ENCODE measurements at regions not wholly inside any gene's neighbourhood (a gene's known extent, or its start where the extent isn't known, plus 50 kb on each side); places are given as distances from the start of the nearest gene placed in this dataset.

- no peak for FAIRE-seq
Measured at GRCh38 chr3:30123224-30123623, 483.2 kb upstream of the TGFBR2 start.

GRCh38 chr3:30123755-30124154 lies 482.6 kb upstream of the TGFBR2 start:
- no peak for FAIRE-seq

DNA sequence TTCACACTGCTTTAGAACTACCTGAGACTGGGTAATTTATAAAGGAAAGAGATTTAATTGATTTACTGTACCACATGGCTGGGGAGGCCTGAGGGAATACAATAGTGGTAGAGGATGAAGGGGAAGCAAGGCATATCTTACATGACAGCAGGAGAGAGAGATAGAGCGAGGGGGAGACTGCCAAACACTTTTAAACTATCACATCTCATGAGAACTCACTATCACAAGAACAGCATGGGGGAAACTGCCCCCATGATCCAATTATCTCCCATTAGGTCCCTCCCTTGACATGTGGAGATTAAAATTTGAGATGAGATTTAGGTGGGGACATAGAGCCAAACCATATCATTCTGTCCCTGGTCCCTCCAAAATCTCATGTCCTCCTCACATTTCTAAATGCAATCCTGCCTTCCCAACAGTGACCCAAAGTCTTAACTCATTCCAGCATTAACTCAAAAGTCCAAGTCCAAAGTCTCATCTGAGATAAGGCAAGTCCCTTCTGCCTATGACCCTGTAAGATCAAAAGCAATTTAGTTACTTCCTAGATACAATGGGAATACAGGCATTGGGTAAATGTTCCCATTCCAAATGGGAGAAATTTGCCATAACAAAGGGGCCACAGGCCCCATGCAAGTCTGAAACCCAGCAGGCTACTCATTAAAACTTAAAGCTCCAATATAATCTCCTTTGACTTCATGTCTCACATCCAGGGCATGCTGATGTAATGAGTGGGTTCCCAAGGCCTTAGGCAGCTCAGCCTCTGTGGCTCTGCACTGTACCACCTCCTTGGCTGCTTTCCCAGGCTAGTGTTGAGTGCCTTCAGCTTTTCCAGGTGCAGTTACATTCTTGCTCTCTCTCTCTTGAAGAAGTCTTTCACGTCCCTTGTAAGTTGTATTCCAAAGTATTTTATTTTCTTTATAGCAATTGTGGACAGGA lies 481.7 kb upstream of the TGFBR2 start:
- no peak for FAIRE-seq

- FAIRE-seq = no peak
Measured at GRCh38 chr3:30129765-30130164, 476.6 kb upstream of the TGFBR2 start.

- no peak for FAIRE-seq
Measured at GRCh38 chr3:30130391-30130790, 476.0 kb upstream of the TGFBR2 start.

DNA sequence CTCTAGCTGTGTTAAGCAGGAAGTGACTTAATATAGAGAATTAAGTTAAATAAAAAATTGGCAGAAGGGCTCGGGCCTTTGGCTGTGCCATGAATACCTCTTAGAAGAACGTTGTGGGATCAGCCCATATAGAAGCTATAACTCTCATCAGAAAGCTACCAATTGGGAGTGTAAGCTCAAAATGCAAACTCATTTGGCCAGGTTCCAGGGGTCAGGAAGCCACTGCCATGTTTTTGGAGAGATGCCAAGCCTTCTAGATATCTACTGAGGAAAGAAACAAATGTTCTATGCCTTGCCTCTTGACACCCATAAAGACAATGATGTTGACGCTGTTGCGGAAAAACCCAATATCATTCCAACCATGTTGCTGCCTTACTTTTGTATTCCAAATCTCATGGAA lies 475.2 kb upstream of the TGFBR2 start:
- no peak for FAIRE-seq

GRCh38 chr3:30135190-30135589 lies 471.2 kb upstream of the TGFBR2 start:
- no peak for FAIRE-seq

DNA sequence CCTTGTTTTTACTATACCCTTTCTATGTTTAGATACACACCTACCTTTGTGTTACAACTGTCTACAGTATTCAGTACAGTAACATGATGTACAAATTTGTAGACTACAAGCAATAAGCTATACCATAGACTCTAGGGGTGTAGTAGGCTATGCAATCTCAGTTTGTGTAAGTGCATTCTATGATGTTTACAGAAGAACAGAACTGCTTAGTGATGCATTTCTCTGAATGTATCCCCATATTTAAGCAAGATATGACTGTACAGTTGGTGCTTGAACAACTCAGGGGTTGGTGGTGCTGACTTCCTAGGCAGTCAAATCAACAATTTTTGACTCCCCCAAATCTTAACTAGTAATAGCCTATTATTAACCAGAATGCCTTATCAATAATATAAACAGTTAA lies 467.1 kb upstream of the TGFBR2 start:
- FAIRE-seq = no peak

GRCh38 chr3:30140356-30141075 lies 465.9 kb upstream of the TGFBR2 start:
- FAIRE-seq = no peak

DNA sequence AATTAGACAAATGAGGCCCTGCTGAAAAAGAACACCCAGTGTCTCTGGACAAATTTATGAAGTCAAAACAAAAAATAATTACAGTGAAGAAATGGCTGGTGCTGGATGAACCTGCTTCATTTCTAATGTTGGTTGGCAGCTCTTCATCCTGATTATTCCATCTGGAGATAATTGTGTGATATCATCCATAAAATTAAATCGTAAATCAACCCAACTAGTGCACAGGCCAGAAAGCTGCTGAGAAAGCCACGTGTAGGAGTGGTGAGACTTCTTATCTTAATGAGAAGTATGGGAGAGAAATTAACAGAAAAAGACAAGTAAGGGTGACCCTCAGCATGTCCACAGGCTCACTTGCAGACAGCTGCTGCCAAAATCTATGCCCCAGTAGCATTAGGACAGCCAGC lies 465.2 kb upstream of the TGFBR2 start:
- no peak for FAIRE-seq

DNA sequence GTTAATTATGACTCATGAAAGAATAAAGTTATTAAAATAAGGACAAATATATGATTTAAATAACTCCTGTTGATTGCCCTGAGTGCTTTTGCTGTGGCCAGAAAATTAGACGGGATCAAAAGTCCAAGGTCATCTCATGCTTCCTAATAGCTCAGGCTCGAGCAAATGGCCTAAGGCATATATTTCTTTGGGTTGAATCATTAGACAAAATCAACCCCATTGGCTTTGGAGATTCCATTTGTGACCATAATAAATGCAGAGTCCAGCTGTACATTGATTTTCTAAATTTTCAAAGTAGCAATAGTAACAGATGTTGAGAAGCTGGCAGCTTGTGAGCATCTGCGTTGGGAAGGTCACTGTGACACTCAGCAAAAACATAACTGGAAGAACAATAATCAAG lies 464.5 kb upstream of the TGFBR2 start:
- FAIRE-seq = no peak

GRCh38 chr3:30142946-30143345 lies 463.5 kb upstream of the TGFBR2 start:
- no peak for FAIRE-seq

GRCh38 chr3:30145281-30145680 lies 461.1 kb upstream of the TGFBR2 start:
- FAIRE-seq = no peak

GRCh38 chr3:30146978-30147377 lies 459.4 kb upstream of the TGFBR2 start:
- no peak for FAIRE-seq

GRCh38 chr3:30154853-30155252 lies 451.5 kb upstream of the TGFBR2 start:
- no peak for FAIRE-seq

DNA sequence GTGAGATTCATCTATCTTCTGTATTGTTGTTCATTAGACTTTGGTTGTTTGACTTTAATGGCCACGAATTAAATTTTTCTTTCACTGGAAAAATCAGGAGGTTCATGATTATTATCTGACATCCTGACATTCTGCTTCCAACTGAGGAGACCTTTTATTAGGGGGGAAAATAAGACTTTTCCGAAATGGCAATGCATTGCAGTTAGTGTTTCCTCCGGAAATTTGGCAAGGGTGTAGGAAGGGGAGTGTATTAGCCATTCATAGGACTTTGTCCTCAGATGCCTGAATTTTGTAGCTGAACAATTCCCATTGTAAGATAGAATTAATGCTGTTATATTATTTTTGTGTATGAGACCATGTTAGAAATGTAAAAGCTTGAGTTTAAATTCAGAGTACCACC lies 450.6 kb upstream of the TGFBR2 start:
- no peak for FAIRE-seq

DNA sequence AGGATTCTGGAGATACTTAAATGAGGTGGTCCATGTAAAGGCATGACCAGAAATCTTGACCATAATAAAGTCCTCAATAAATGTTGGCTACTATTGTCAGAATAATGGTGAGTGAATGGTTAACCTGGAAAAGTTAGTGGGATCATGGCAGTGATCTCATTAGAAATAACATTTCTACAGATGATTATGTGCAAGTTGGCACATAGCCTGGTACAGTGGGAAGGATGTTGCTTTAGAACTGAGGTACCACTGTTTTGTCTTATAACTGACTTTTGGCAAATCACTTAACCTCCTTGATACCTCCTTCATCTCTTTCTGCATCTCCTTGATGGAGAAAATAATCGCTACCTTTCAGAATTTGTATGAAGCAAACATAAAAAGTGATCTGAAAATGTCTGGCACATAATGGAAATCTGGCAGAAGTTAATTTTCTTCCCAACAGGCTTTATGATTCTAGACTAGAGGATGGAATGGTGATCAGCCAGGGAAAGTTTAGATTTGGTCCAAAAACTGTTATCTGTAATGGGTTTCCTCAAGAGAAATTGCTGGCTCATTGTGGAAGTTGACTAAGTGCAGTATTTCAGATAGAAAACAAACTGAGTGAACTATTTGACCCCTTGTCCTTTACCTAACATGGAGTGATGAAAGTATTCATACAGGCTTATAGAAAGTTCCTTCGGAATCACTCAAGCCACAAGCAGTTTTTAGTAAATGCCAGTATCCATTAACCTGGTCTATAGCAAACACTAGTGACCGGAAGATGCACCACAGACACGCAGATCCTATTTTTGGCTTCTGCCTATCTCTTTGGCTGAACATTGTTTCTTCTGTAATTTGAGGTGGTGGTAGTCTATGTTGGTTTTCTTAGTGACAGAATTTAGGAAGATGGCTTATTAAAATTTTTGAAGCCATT lies 449.6 kb upstream of the TGFBR2 start:
- no peak for FAIRE-seq

DNA sequence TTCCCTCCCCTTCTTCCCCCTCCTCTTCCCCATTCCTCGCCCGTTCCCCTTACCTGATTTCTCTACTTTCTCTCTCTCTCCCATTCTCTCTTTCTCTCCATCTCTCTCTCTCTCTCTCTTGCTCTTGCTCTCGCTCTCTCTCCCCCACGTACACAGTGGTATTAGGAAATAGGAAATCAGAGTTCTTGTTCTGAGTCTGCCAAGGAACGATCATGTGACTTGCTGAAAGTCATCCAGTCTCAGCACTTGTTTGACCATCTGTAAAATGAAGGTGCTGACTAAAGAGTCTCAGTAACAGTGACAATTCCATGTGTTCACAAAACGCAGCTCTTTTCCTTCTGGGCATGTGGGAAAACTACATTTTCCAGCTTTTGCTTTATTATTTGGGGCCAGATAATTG lies 445.0 kb upstream of the TGFBR2 start:
- FAIRE-seq = no peak

DNA sequence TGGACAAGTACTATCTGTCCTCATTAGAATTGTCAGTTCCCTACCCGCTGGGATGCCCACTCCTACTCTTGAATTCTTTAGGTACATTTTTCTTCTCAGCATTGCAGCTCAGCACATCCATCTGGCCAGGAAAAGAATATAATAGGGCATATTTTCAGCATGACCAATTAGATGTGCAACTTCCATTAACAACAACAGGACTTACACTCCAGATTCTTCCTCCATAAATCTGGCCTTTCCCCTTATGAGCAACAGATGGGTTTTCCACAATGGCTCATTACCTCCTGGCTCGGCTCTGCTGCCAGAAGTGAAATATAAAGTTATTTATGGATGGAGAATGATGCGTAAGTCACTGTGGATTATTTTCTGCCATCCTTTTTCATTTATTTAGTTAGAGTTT lies 443.8 kb upstream of the TGFBR2 start:
- no peak for FAIRE-seq

DNA sequence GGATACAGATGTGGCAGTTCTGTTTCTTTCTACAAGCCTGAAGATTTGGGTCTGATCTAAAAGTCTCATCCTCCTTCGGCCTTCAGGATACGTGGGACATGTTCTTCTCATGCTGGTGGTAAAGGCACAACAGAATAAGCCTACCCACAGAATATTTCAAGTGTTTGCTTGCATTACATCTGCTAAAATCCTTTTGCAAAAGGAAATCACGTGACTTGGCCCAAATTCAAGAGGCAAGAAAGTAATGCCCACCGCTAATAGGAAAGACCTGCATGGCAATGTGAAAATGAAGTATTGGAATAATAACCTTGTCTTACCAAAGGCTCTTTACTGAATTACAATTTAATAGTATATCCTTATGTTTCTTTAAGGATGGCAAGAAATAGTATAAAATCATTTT lies 439.9 kb upstream of the TGFBR2 start:
- FAIRE-seq = peak; percentile 21

DNA sequence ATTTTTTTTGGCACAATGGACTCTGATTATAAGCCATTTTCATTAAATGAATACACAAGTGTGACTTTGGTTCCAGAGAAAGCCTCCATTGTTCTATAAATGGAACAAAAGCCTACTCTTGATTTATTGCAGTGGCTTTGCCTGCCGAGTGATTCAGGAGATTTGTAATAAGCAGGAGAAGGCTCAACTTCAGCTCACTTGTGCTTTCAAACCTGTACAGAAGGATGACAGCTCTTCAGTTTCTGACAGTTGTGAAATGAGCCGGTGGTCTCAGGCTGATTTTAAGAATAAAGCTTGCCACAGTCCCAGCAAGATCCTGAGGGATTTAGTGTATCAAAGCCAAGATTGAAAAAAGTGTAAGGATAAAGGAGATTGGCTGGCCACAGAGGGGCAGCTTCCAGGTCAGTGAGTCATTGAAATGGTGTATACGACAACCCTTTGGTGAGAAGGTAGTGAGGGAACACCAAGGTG lies 438.8 kb upstream of the TGFBR2 start:
- no peak for FAIRE-seq

GRCh38 chr3:30169487-30169886 lies 436.9 kb upstream of the TGFBR2 start:
- no peak for FAIRE-seq
